ENCODE measurements at regions not wholly inside any gene's neighbourhood (a gene's known extent, or its start where the extent isn't known, plus 50 kb on each side); places are given as distances from the start of the nearest gene placed in this dataset.
"Not testable (repeated sequence)": the region's sequence is repeated elsewhere in the genome, so short reads cannot be mapped to it uniquely, and the experiment has no call there.

- H3K9ac ChIP-seq; H3K4me3 ChIP-seq; H2AFZ ChIP-seq; H3K79me2 ChIP-seq (ENCODE audit: insufficient read depth); H3K4me1 ChIP-seq (ENCODE audit: insufficient read depth); H3K9me2 ChIP-seq (ENCODE audit: insufficient read depth); in situ Hi-C loops (cut with MboI); H4K20me1 ChIP-seq (ENCODE audit: insufficient read depth); H3F3A ChIP-seq (ENCODE audit: insufficient read depth); DNase-seq; H3K4me2 ChIP-seq (ENCODE audit: unreplicated experiment); H3K27ac ChIP-seq; H3K27me3 ChIP-seq (replicated peaks; ENCODE audit: insufficient read depth); H3K9me3 ChIP-seq (ENCODE audit: low read depth); H3K36me3 ChIP-seq (ENCODE audit: low read depth): not testable (repeated sequence)
- WGBS, 2 experiments (ENCODE audit: low coverage in 1 of 2, low lambda C conversion rate in 2 of 2, missing lambda C conversion rate in 2 of 2) = 49 to 56% methylated on average over 5 of the region's 5 CpGs
Measured at GRCh38 chr15:31647337-31647826, 320.7 kb downstream of the KLF13 start.

- H3K4me1 ChIP-seq (ENCODE audit: insufficient read depth); H3K36me3 ChIP-seq (ENCODE audit: low read depth); H3K27me3 ChIP-seq (replicated peaks; ENCODE audit: insufficient read depth); H3K9me2 ChIP-seq (ENCODE audit: insufficient read depth); in situ Hi-C loops (cut with MboI); H3K79me2 ChIP-seq (ENCODE audit: insufficient read depth); H4K20me1 ChIP-seq (ENCODE audit: insufficient read depth); DNase-seq; H3K4me3 ChIP-seq; H3K27ac ChIP-seq; H3K4me2 ChIP-seq (ENCODE audit: unreplicated experiment); H3K9ac ChIP-seq; H2AFZ ChIP-seq; H3K9me3 ChIP-seq (ENCODE audit: low read depth); H3F3A ChIP-seq (ENCODE audit: insufficient read depth): not testable (repeated sequence)
- WGBS, 2 experiments (ENCODE audit: low coverage in 1 of 2, low lambda C conversion rate in 2 of 2, missing lambda C conversion rate in 2 of 2) = 58 to 78% methylated on average over 3 to 7 of the region's 7 CpGs
Measured at GRCh38 chr15:31649634-31650033, 323.0 kb downstream of the KLF13 start.

GRCh38 chr15:31650055-31650701 lies 323.5 kb downstream of the KLF13 start:
- H3K4me3 ChIP-seq; H3K79me2 ChIP-seq (ENCODE audit: insufficient read depth); H3K9me2 ChIP-seq (ENCODE audit: insufficient read depth); in situ Hi-C loops (cut with MboI); H3K4me2 ChIP-seq (ENCODE audit: unreplicated experiment); H3K4me1 ChIP-seq (ENCODE audit: insufficient read depth); H3K27me3 ChIP-seq (replicated peaks; ENCODE audit: insufficient read depth); H3F3A ChIP-seq (ENCODE audit: insufficient read depth); H3K27ac ChIP-seq; H2AFZ ChIP-seq; H3K9me3 ChIP-seq (ENCODE audit: low read depth); DNase-seq; H3K9ac ChIP-seq; H3K36me3 ChIP-seq (ENCODE audit: low read depth); H4K20me1 ChIP-seq (ENCODE audit: insufficient read depth): not testable (repeated sequence)
- 0% methylated on average over 1 of the region's 6 CpGs; no CpG with 5 or more reads in 1 of the 2 experiments for WGBS, 2 experiments (ENCODE audit: low coverage in 1 of 2, low lambda C conversion rate in 2 of 2, missing lambda C conversion rate in 2 of 2)

- H3K79me2 ChIP-seq (ENCODE audit: insufficient read depth); H3K27ac ChIP-seq; H3K27me3 ChIP-seq (replicated peaks; ENCODE audit: insufficient read depth); H3K36me3 ChIP-seq (ENCODE audit: low read depth); DNase-seq; in situ Hi-C loops (cut with MboI); H2AFZ ChIP-seq; H3K4me1 ChIP-seq (ENCODE audit: insufficient read depth); H4K20me1 ChIP-seq (ENCODE audit: insufficient read depth); H3F3A ChIP-seq (ENCODE audit: insufficient read depth); H3K9ac ChIP-seq; H3K4me2 ChIP-seq (ENCODE audit: unreplicated experiment); H3K4me3 ChIP-seq; H3K9me3 ChIP-seq (ENCODE audit: low read depth); H3K9me2 ChIP-seq (ENCODE audit: insufficient read depth): not testable (repeated sequence)
- WGBS, 2 experiments (ENCODE audit: low coverage in 1 of 2, low lambda C conversion rate in 2 of 2, missing lambda C conversion rate in 2 of 2) = 32 to 46% methylated on average over 5 to 8 of the region's 8 CpGs
Measured at GRCh38 chr15:31656915-31657314, 330.3 kb downstream of the KLF13 start.

- H3K27me3 ChIP-seq (replicated peaks; ENCODE audit: insufficient read depth) = no peaks in the 10 kb centered on the region
- no peak overlapping the region for H3K27ac ChIP-seq
- no peaks in the 10 kb centered on the region for H3K9me3 ChIP-seq (ENCODE audit: low read depth)
- no peaks in the 10 kb centered on the region for H4K20me1 ChIP-seq (ENCODE audit: insufficient read depth)
- H3F3A ChIP-seq (ENCODE audit: insufficient read depth) = no peaks in the 10 kb centered on the region
- H3K4me1 ChIP-seq (ENCODE audit: insufficient read depth) = no peaks in the 10 kb centered on the region
- WGBS, 2 experiments (ENCODE audit: low coverage in 1 of 2, low lambda C conversion rate in 2 of 2, missing lambda C conversion rate in 2 of 2) = 40 to 56% methylated on average over 4 of the region's 4 CpGs
- no peak for TF ChIP-seq EZH2 (IDR thresholded peaks at IDR 0.05; ENCODE audit: insufficient read depth, poor library complexity, severe bottlenecking)
- no peak for TF ChIP-seq EZH2phosphoT487 (IDR thresholded peaks at IDR 0.05; ENCODE audit: insufficient read depth, low read depth)
- no peak overlapping the region for H2AFZ ChIP-seq
- no peaks in the 10 kb centered on the region for H3K9me2 ChIP-seq (ENCODE audit: insufficient read depth)
- in situ Hi-C loops (cut with MboI) = no loop called here
- H3K79me2 ChIP-seq (ENCODE audit: insufficient read depth) = no peaks in the 10 kb centered on the region
- H3K9ac ChIP-seq = no peak overlapping the region
- no peaks in the 10 kb centered on the region for H3K36me3 ChIP-seq (ENCODE audit: low read depth)
- DNase-seq = no peak
- H3K4me3 ChIP-seq = no peak overlapping the region
- H3K4me2 ChIP-seq (ENCODE audit: unreplicated experiment) = no peak overlapping the region
Measured at GRCh38 chr15:31660816-31661215, 334.2 kb downstream of the KLF13 start.

- H4K20me1 ChIP-seq (ENCODE audit: insufficient read depth); H3K4me2 ChIP-seq (ENCODE audit: unreplicated experiment); H3K27me3 ChIP-seq (replicated peaks; ENCODE audit: insufficient read depth); H3F3A ChIP-seq (ENCODE audit: insufficient read depth); H3K79me2 ChIP-seq (ENCODE audit: insufficient read depth); H3K27ac ChIP-seq; H3K9me3 ChIP-seq (ENCODE audit: low read depth); H3K9ac ChIP-seq; H3K4me3 ChIP-seq; H3K4me1 ChIP-seq (ENCODE audit: insufficient read depth); H3K36me3 ChIP-seq (ENCODE audit: low read depth); H3K9me2 ChIP-seq (ENCODE audit: insufficient read depth); DNase-seq; H2AFZ ChIP-seq; in situ Hi-C loops (cut with MboI): not testable (repeated sequence)
- 65 to 68% methylated on average over 8 of the region's 8 CpGs for WGBS, 2 experiments (ENCODE audit: low coverage in 1 of 2, low lambda C conversion rate in 2 of 2, missing lambda C conversion rate in 2 of 2)
Measured at GRCh38 chr15:31665732-31666131, 339.1 kb downstream of the KLF13 start.

GRCh38 chr15:31669158-31669908 lies 342.7 kb downstream of the KLF13 start:
- H3K36me3 ChIP-seq (ENCODE audit: low read depth); in situ Hi-C loops (cut with MboI): not testable (repeated sequence)
- 70 to 79% methylated on average over 11 of the region's 11 CpGs for whole genome bisulfite sequencing, 2 experiments (ENCODE audit: low coverage in 1 of 2, low lambda C conversion rate in 2 of 2, missing lambda C conversion rate in 2 of 2)

More at GRCh38 chr15:31669158-31669908, 342.7 kb downstream of the KLF13 start:
- not testable (repeated sequence) for H3F3A ChIP-seq (ENCODE audit: insufficient read depth); H2AFZ ChIP-seq; DNase-seq; H3K9ac ChIP-seq; H3K27ac ChIP-seq; H4K20me1 ChIP-seq (ENCODE audit: insufficient read depth); H3K9me2 ChIP-seq (ENCODE audit: insufficient read depth); H3K9me3 ChIP-seq (ENCODE audit: low read depth); H3K27me3 ChIP-seq (replicated peaks; ENCODE audit: insufficient read depth); H3K4me3 ChIP-seq; H3K4me2 ChIP-seq (ENCODE audit: unreplicated experiment); H3K4me1 ChIP-seq (ENCODE audit: insufficient read depth); H3K79me2 ChIP-seq (ENCODE audit: insufficient read depth)

All from GM23248 (cell line).